PC-3 (cell line): ENCODE measurements at regions not wholly inside any gene's neighbourhood (a gene's known extent, or its start where the extent isn't known, plus 50 kb on each side); places are given as distances from the start of the nearest gene placed in this dataset.

Experiments
- CTCF ChIP-seq: fragments of 300-600 bp; sonication (generic); conservative IDR thresholded peaks from 2 replicates; pipeline ENCODE4 v1.5.1; 2017; ENCODE audit warnings: antibody characterized with exemption, low read depth, mild to moderate bottlenecking, low read length
- EZH2 ChIP-seq: fragments of 300-600 bp; sonication (generic); IDR thresholded peaks from one replicate; pipeline ENCODE4 v1.6.1; 2017; ENCODE audit warnings: antibody characterized with exemption, mild to moderate bottlenecking, low read length; ENCODE audit not compliant: unreplicated experiment

- TF ChIP-seq CTCF, result no peak
- no peak for TF ChIP-seq EZH2
Measured at GRCh38 chr6:8212720-8213434, 110.5 kb upstream of the EEF1E1 start.
